SU-DHL-6 (cell line): ENCODE measurements at regions not wholly inside any gene's neighbourhood (a gene's known extent, or its start where the extent isn't known, plus 50 kb on each side); places are given as distances from the start of the nearest gene placed in this dataset.
A peak's percentile ranks its signal among the peaks of the same experiment; 100 is the strongest.

Experiments
- H2AFZ ChIP-seq: fragments of 200-600 bp; sonication (generic); 2 replicates; pipeline ENCODE4 v1.6.1; 2014; ENCODE audit warnings: low read depth, mild to moderate bottlenecking, moderate library complexity, mixed read lengths, antibody characterized with exemption, low read length; ENCODE audit not compliant: severe bottlenecking
- H3F3A ChIP-seq: fragments of 200-600 bp; shearing (Covaris generic); 2 replicates; pipeline ENCODE4 v1.6.0; 2016; ENCODE audit warnings: antibody characterized with exemption, mild to moderate bottlenecking; ENCODE audit not compliant: insufficient read depth
- H3K27ac ChIP-seq: fragments of 200-600 bp; sonication (generic); 2 replicates; pipeline ENCODE4 v1.5.1; 2016; ENCODE audit warnings: low read depth, mild to moderate bottlenecking, low read length, moderate library complexity, mixed read lengths
- H3K27me3 ChIP-seq: fragments of 200-600 bp; sonication (generic), shearing (Covaris generic); 2 replicates; pipeline ENCODE4 v1.6.0; 2014; ENCODE audit warnings: mild to moderate bottlenecking, low read length
- H3K36me3 ChIP-seq: fragments of 200-600 bp; sonication (generic); 2 replicates; pipeline ENCODE4 v1.6.1; 2014; ENCODE audit warnings: mild to moderate bottlenecking, low read length, mixed read lengths
- H3K4me2 ChIP-seq: fragments of 300-600, 200-600 bp; shearing (Covaris generic), sonication (generic); 2 replicates; pipeline ENCODE4 v1.6.0; 2014; ENCODE audit warnings: low read length, low read depth, mild to moderate bottlenecking; ENCODE audit not compliant: poor library complexity, severe bottlenecking
- H3K4me3 ChIP-seq: fragments of 200-600 bp; sonication (generic); 2 replicates; pipeline ENCODE4 v1.5.1; 2014; ENCODE audit warnings: antibody characterized with exemption, low read length, mild to moderate bottlenecking, mixed read lengths; ENCODE audit not compliant: insufficient read depth, poor library complexity, severe bottlenecking
- H3K79me2 ChIP-seq: fragments of 200-600 bp; sonication (generic); 2 replicates; pipeline ENCODE4 v1.6.1; 2014; ENCODE audit warnings: mild to moderate bottlenecking, low read length, moderate library complexity; ENCODE audit not compliant: insufficient read depth
- H3K9ac ChIP-seq: fragments of 200-600 bp; sonication (generic); 2 replicates; pipeline ENCODE4 v1.7.0; 2014; ENCODE audit warnings: mild to moderate bottlenecking, low read length
- H3K9me2 ChIP-seq: fragments of 200-600 bp; sonication (generic); replicated peaks from 2 replicates; pipeline ENCODE4 v1.6.1; 2014; ENCODE audit warnings: low read length; ENCODE audit not compliant: insufficient read depth
- H3K9me3 ChIP-seq: fragments of 200-600 bp; sonication (generic); 2 replicates; pipeline ENCODE4 v1.6.1; 2014; ENCODE audit warnings: low read length, mixed read lengths; ENCODE audit not compliant: insufficient read depth
- H4K20me1 ChIP-seq: fragments of 200-600 bp; sonication (generic); 2 replicates; pipeline ENCODE4 v1.6.1; 2014; ENCODE audit warnings: low read depth, mild to moderate bottlenecking, antibody characterized with exemption, low read length, moderate library complexity, mixed read lengths
- EZH2phosphoT487 ChIP-seq: fragments of 200-600 bp; sonication (generic), shearing (Covaris generic); conservative IDR thresholded peaks from 2 replicates; pipeline ENCODE4 v1.6.1; 2018; ENCODE audit warnings: mild to moderate bottlenecking, antibody characterized with exemption, low read length, moderate library complexity, mixed read lengths
- TF ChIP-seq, protein P1 (sequence below): fragments of 200-600 bp; sonication (generic); IDR thresholded peaks from one replicate; pipeline ENCODE4 v1.5.1; 2017; ENCODE audit warnings: antibody characterized with exemption, mild to moderate bottlenecking, low read length, moderate library complexity; ENCODE audit not compliant: insufficient read depth, poor library complexity, severe bottlenecking

DNA sequence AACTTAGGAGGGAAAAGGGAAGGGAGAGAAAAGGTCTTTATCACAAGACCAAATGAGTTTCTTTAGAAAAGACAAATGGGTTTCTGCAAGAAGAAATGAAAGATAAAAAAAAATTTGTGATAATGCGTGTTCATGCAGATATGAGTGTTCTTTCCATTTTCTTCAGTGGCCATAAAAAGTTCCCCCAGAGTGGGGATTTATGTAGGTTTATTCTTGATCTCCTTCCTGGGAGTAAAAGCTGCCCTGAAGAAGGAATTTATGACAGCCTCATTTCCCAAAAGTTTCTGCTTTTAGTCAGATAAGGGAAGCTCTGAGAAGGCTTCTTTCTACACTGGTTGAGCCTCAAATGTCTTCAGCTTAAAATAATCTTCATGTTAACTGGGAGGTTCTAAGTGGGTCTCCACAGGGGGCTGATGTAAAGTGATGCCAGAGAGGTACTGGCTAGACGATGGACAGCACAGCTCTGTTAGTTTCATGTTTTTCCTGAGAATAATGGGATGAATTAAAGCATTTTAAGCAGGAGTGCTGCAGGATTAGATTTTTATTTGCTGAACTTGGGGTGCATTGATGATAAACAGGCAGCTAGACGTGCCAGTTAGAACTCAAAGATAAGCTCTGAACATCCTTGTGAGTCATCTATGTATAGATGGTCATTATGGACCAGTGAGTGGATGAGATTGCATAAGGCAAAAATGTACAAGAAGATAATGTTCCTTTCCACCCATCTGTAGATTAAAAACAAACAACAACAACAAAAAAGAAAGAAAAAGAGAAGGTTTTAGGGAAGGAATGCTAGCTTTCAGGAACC is 65.6 kb upstream of the EPCAM start:
- TF ChIP-seq, protein P1, sequence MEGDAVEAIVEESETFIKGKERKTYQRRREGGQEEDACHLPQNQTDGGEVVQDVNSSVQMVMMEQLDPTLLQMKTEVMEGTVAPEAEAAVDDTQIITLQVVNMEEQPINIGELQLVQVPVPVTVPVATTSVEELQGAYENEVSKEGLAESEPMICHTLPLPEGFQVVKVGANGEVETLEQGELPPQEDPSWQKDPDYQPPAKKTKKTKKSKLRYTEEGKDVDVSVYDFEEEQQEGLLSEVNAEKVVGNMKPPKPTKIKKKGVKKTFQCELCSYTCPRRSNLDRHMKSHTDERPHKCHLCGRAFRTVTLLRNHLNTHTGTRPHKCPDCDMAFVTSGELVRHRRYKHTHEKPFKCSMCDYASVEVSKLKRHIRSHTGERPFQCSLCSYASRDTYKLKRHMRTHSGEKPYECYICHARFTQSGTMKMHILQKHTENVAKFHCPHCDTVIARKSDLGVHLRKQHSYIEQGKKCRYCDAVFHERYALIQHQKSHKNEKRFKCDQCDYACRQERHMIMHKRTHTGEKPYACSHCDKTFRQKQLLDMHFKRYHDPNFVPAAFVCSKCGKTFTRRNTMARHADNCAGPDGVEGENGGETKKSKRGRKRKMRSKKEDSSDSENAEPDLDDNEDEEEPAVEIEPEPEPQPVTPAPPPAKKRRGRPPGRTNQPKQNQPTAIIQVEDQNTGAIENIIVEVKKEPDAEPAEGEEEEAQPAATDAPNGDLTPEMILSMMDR = no peak
- TF ChIP-seq EZH2phosphoT487 = no peak
- Histone ChIP-seq H4K20me1 (no peaks in the 10 kb centered on the region), H3K27ac (no peak overlapping the region)

DNA sequence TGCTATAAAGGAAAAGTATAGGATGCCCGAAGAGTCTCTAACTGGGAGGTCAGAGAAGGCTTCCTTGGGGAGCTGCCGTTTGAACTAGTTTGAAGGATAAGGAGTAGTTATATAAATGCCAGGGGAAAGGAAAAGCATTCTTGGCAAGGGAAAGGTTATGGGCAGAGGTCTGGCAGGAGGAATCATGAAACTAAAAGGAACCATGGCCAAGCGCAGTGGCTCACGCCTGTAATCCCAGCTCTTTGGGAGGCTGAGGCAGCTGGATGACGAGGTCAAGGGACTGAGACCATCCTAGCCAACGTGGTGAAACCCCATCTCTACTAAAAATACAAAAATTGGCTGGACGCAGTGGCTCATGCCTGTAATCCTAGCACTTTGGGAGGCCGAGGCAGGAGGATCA is 66.8 kb upstream of the EPCAM start:
- Histone ChIP-seq H2AFZ (no peak overlapping the region), H3K4me3 (no peak overlapping the region), H3K79me2 (no peaks in the 10 kb centered on the region), H3K36me3 (no peaks in the 10 kb centered on the region), H3K9me2 (no peaks in the 10 kb centered on the region), H3K9ac (no peak overlapping the region), H3K27ac (no peak overlapping the region), H3K4me2 (peak overlapping the region; percentile 49), H3F3A (peaks cover 23% of the 10 kb centered on the region), H3K27me3 (no peaks in the 10 kb centered on the region), H3K9me3 (no peaks in the 10 kb centered on the region), H4K20me1 (no peaks in the 10 kb centered on the region)
- TF ChIP-seq, protein P1 = no peak
- no peak for TF ChIP-seq EZH2phosphoT487

More for the DNA sequence above, 65.6 kb upstream of the EPCAM start:
- Histone ChIP-seq H3K9me3 (no peaks in the 10 kb centered on the region), H3K27me3 (no peaks in the 10 kb centered on the region), H3K36me3 (no peaks in the 10 kb centered on the region), H3K9ac (no peak overlapping the region), H3F3A (peaks cover 19% of the 10 kb centered on the region), H3K4me3 (no peak overlapping the region), H3K4me2 (no peak overlapping the region), H3K9me2 (no peaks in the 10 kb centered on the region), H3K79me2 (no peaks in the 10 kb centered on the region), H2AFZ (no peak overlapping the region)

GRCh38 chr2:47301731-47302130 is 67.4 kb upstream of the EPCAM start:
- H3K27me3 ChIP-seq = no peaks in the 10 kb centered on the region
- peak overlapping the region; percentile 31; the same call in 1 of the 2 replicates for H3K9ac ChIP-seq
- no peaks in the 10 kb centered on the region for H3K9me2 ChIP-seq
- H3K9me3 ChIP-seq = no peaks in the 10 kb centered on the region
- H3K27ac ChIP-seq = peak overlapping the region; percentile 81
- H2AFZ ChIP-seq = no peak overlapping the region
- no peaks in the 10 kb centered on the region for H3K36me3 ChIP-seq
- H4K20me1 ChIP-seq = no peaks in the 10 kb centered on the region
- H3K4me2 ChIP-seq = peak overlapping the region; percentile 49
- TF ChIP-seq, protein P1 = no peak
- TF ChIP-seq EZH2phosphoT487 = no peak
- peak overlapping the region; percentile 19 for H3K4me3 ChIP-seq
- peaks cover 23% of the 10 kb centered on the region for H3F3A ChIP-seq
- H3K79me2 ChIP-seq = no peaks in the 10 kb centered on the region
